HCT116 (cell line): ENCODE measurements at regions not wholly inside any gene's neighbourhood (a gene's known extent, or its start where the extent isn't known, plus 50 kb on each side); places are given as distances from the start of the nearest gene placed in this dataset.

Experiments used
- ATAC-seq: fragments of 200-7000 bp; cut with Tn5 transposase; 2 replicates; pipeline ENCODE4 v1.9.1; 2020; ENCODE audit warnings: mild to moderate bottlenecking, moderate library complexity
- BruUV-seq: library from RNA; stranded (reverse); fragments of 400-500 nt; replicated peaks from 2 replicates; lab custom pipeline; 2021; lab: Mats Ljungman, UMichigan
- CTCF ChIA-PET: fragments of 300-600 bp; sonication (Branson Sonifier 250); formaldehyde crosslinking; loops from one replicate; lab custom pipeline; 2021; ENCODE audit warnings: antibody characterized with exemption; lab: Charles Lee
- POLR2A ChIA-PET: fragments of 300-600, 350-600 bp; sonication (Branson Sonifier 250); formaldehyde crosslinking; loops from one replicate; lab custom pipeline; 2021; ENCODE audit warnings: antibody characterized with exemption; lab: Charles Lee
- RAD21 ChIA-PET, 2 experiments: fragments of 300-600 bp; sonication (Branson Sonifier 250); formaldehyde crosslinking; loops; one replicate each; lab custom pipeline; 2023; ENCODE audit warnings: low total read pairs in 2 of 2; ENCODE audit not compliant: uncharacterized antibody in 2 of 2, unreplicated experiment in 2 of 2, low non-redundant PET in 1 of 2; lab: Charles Lee
- DNase-seq: peaks from one replicate; pipeline ENCODE4 v3.0.0-alpha.2; 2010; ENCODE audit warnings: low read depth, low spot score
- H2AFZ ChIP-seq: fragments of 200-600 bp; shearing (Covaris generic), sonication (generic); 2 replicates; pipeline ENCODE4 v1.6.1; 2017; ENCODE audit warnings: low read depth, mixed run types, mixed read lengths, antibody characterized with exemption, low read length; ENCODE audit not compliant: poor library complexity, severe bottlenecking
- H3K27ac ChIP-seq: 2 replicates; pipeline ENCODE4 v1.5.1; 2012; ENCODE audit warnings: low read depth, low read length
- H3K27me3 ChIP-seq: fragments of 200-600 bp; sonication (generic); 2 replicates; pipeline ENCODE4 v1.6.1; 2016; ENCODE audit warnings: mixed run types, low read length, mixed read lengths; ENCODE audit not compliant: insufficient read depth
- H3K36me3 ChIP-seq, 2 experiments: fragments of 200-500 bp in 1 of 2; fragments of 200-600 bp in 1 of 2; sonication (Bioruptor generic) in 1 of 2; sonication (generic) in 1 of 2; 2 replicates each; pipeline versions ENCODE4 v1.5.1 to v1.6.1; 2014 to 2016; ENCODE audit warnings: low read length in 2 of 2, inconsistent platforms in 1 of 2, mixed read lengths in 1 of 2, mixed run types in 1 of 2; ENCODE audit not compliant: insufficient read depth in 2 of 2, control insufficient read depth in 1 of 2
- H3K4me1 ChIP-seq, 2 experiments: fragments of 200-600 bp in 1 of 2; sonication (generic) in 1 of 2; 2 replicates each; pipeline versions ENCODE4 v1.5.1 to v1.6.1; 2012 to 2017; ENCODE audit warnings: low read length in 2 of 2, inconsistent platforms in 1 of 2, mild to moderate bottlenecking in 1 of 2, mixed read lengths in 1 of 2, mixed run types in 1 of 2, moderate library complexity in 1 of 2; ENCODE audit not compliant: insufficient read depth in 2 of 2, control insufficient read depth in 1 of 2
- H3K4me2 ChIP-seq: fragments of 200-600 bp; sonication (generic); 2 replicates; pipeline ENCODE4 v1.6.1; 2017; ENCODE audit warnings: mixed run types, low read length, mixed read lengths
- H3K4me3 ChIP-seq, 2 experiments: fragments of 200-600 bp in 1 of 2; sonication (generic) in 1 of 2; replicated peaks in 1 of 2; 2 replicates each; pipeline ENCODE4 v1.5.1; 2011 to 2016; ENCODE audit warnings: low read length in 2 of 2, control low read depth in 1 of 2, low read depth in 1 of 2, mild to moderate bottlenecking in 1 of 2, mixed read lengths in 1 of 2, mixed run types in 1 of 2
- H3K79me2 ChIP-seq: fragments of 200-600 bp; sonication (generic); 2 replicates; pipeline ENCODE4 v1.6.1; 2017; ENCODE audit warnings: mild to moderate bottlenecking, mixed run types, low read length, moderate library complexity, mixed read lengths; ENCODE audit not compliant: insufficient read depth
- H3K9ac ChIP-seq: fragments of 200-600 bp; sonication (generic); 2 replicates; pipeline ENCODE4 v1.6.1; 2016; ENCODE audit warnings: low read length, mixed read lengths
- H3K9me2 ChIP-seq: fragments of 200-600 bp; sonication (generic), shearing (Covaris generic); 2 replicates; pipeline ENCODE4 v1.6.1; 2017; ENCODE audit warnings: mixed run types, mild to moderate bottlenecking, moderate library complexity; ENCODE audit not compliant: insufficient read depth
- H3K9me3 ChIP-seq, 2 experiments: fragments of 200-500 bp in 1 of 2; fragments of 200-600 bp in 1 of 2; sonication (Bioruptor generic) in 1 of 2; sonication (generic) in 1 of 2; 2 replicates each; pipeline ENCODE4 v1.6.1; 2014 to 2017; ENCODE audit warnings: low read length in 2 of 2, mixed read lengths in 2 of 2, inconsistent platforms in 1 of 2, low read depth in 1 of 2, mild to moderate bottlenecking in 1 of 2, mixed run types in 1 of 2, moderate library complexity in 1 of 2; ENCODE audit not compliant: control insufficient read depth in 1 of 2, insufficient read depth in 1 of 2
- H4K20me1 ChIP-seq: fragments of 200-600 bp; sonication (generic), shearing (Covaris generic); 2 replicates; pipeline ENCODE4 v1.6.1; 2017; ENCODE audit warnings: mixed run types, mild to moderate bottlenecking, moderate library complexity; ENCODE audit not compliant: insufficient read depth
- ATF3 ChIP-seq: IDR thresholded peaks from 2 replicates; pipeline ENCODE4 v1.6.1; 2012
- CBX3 ChIP-seq: IDR thresholded peaks from 2 replicates; pipeline ENCODE4 v1.6.1; 2012; ENCODE audit warnings: low read depth
- CTCF ChIP-seq, 3 experiments: fragments of 200-600 bp in 1 of 3; sonication (generic) in 1 of 3; IDR thresholded peaks in 2 of 3; conservative IDR thresholded peaks in 1 of 3; 2 replicates each; pipeline ENCODE4 v1.5.1; 2012 to 2017; ENCODE audit warnings: low read depth in 2 of 3, low read length in 2 of 3, antibody characterized with exemption in 1 of 3, borderline replicate concordance in 1 of 3, control low read depth in 1 of 3, mild to moderate bottlenecking in 1 of 3, mixed read lengths in 1 of 3, mixed run types in 1 of 3, moderate library complexity in 1 of 3; ENCODE audit not compliant: insufficient read depth in 1 of 3
- EGR1 ChIP-seq: IDR thresholded peaks from 2 replicates; pipeline ENCODE4 v1.6.1; 2012; ENCODE audit warnings: low read depth
- ELF1 ChIP-seq: IDR thresholded peaks from 2 replicates; pipeline ENCODE4 v1.6.1; 2012; ENCODE audit warnings: low read depth, borderline replicate concordance
- EZH2 ChIP-seq: fragments of 200-600 bp; sonication (generic); IDR thresholded peaks from 2 replicates; pipeline ENCODE4 v1.6.1; 2017; ENCODE audit warnings: antibody characterized with exemption, mixed run types
- EZH2phosphoT487 ChIP-seq: fragments of 200-600 bp; IDR thresholded peaks from 2 replicates; pipeline ENCODE4 v1.6.1; 2018; ENCODE audit warnings: antibody characterized with exemption, borderline replicate concordance
- FOSL1 ChIP-seq: IDR thresholded peaks from 2 replicates; pipeline ENCODE4 v1.6.1; 2012; ENCODE audit warnings: low read depth
- JUND ChIP-seq: IDR thresholded peaks from 2 replicates; pipeline ENCODE4 v1.6.1; 2012
- MAX ChIP-seq: IDR thresholded peaks from 2 replicates; pipeline ENCODE4 v1.6.1; 2012
- POLR2A ChIP-seq: IDR thresholded peaks from 2 replicates; pipeline ENCODE4 v1.7.0; 2011; ENCODE audit warnings: borderline replicate concordance; ENCODE audit not compliant: insufficient read depth, insufficient read length; ENCODE audit errors: extremely low read depth
- RAD21 ChIP-seq: IDR thresholded peaks from 2 replicates; pipeline ENCODE4 v1.6.1; 2012; ENCODE audit warnings: low read depth, mild to moderate bottlenecking
- SIN3A ChIP-seq: IDR thresholded peaks from 2 replicates; pipeline ENCODE4 v1.6.1; 2012; ENCODE audit warnings: low read depth
- SP1 ChIP-seq: IDR thresholded peaks from 2 replicates; pipeline ENCODE4 v1.6.1; 2012; ENCODE audit warnings: low read depth
- SRF ChIP-seq: IDR thresholded peaks from 2 replicates; pipeline ENCODE4 v1.6.1; 2012; ENCODE audit warnings: low read depth
- TCF7L2 ChIP-seq: IDR thresholded peaks from 2 replicates; pipeline ENCODE4 v1.7.0; 2011; ENCODE audit warnings: borderline replicate concordance, inconsistent platforms; ENCODE audit not compliant: insufficient read depth, insufficient read length; ENCODE audit errors: extremely low read depth
- ZFX ChIP-seq: fragments of 450-650 bp; IDR thresholded peaks from 2 replicates; pipeline ENCODE4 v1.6.1; 2017
- intact Hi-C: fragments of 100-400 bp; cut with micrococcal nuclease; formaldehyde crosslinking; loops from 2 replicates; pipeline ENCODE4 v1.10.0; 2022
- TF ChIP-seq, protein P1 (sequence below): IDR thresholded peaks from 2 replicates; pipeline ENCODE4 v1.6.1; 2012; ENCODE audit warnings: low read depth
- TF ChIP-seq, protein P2 (sequence below): IDR thresholded peaks from 2 replicates; pipeline ENCODE4 v1.6.1; 2011; ENCODE audit warnings: mild to moderate bottlenecking, low read length, moderate library complexity; ENCODE audit not compliant: insufficient replicate concordance; ENCODE audit errors: extremely low read depth

DNA sequence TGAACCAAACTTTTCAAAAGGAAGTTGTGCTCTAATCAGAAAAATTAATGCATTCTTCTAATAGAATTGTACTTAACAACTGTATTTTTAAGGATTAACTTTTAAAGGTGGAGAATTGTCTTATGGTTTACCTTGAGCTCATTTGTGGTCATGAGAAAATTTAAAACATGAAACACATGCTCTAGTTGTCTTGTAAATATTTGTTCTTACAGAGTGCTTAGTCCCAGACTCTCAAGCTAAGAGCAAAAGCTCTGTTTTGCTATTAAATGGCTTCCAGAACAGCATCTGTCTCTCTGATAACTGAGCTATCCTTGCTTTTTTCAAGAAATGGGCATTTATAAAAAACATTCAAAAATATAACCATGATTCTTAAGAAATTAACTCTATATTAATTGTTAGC is 512.2 kb upstream of the SYNCRIP start:
- POLR2A ChIA-PET = no interaction called here
- Histone ChIP-seq H3K79me2 (no peaks in the 10 kb centered on the region), H3K36me3 (no peaks in the 10 kb centered on the region), H3K9me2 (no peaks in the 10 kb centered on the region), H3K4me3 (no peak overlapping the region), H3K4me1 (no peaks in the 10 kb centered on the region), H3K9me3 (no peaks in the 10 kb centered on the region), H3K4me2 (no peak overlapping the region), H3K27ac (no peak overlapping the region), H3K9ac (no peak overlapping the region), H3K27me3 (peaks cover 10% of the 10 kb centered on the region), H4K20me1 (no peaks in the 10 kb centered on the region), H2AFZ (no peak overlapping the region)
- CTCF ChIA-PET = no interaction called here
- ATAC-seq (no peak), DNase-seq (no peak)
- TF ChIP-seq MAX (no peak), SIN3A (no peak), EZH2phosphoT487 (no peak), EGR1 (no peak), SP1 (no peak), SRF (no peak), POLR2A (no peak), CBX3 (no peak), FOSL1 (no peak), ATF3 (no peak), ZFX (no peak), ELF1 (no peak), JUND (no peak), RAD21 (no peak), TCF7L2 (no peak), CTCF (IDR thresholded peaks at IDR 0.05 in 2 of 3, conservative IDR thresholded peaks at IDR 0.05 in 1 of 3; ENCODE audit: borderline replicate concordance in 1 of 3, insufficient read depth in 1 of 3, low read depth in 2 of 3, low read length in 2 of 3) (no peak), EZH2 (no peak)
- TF ChIP-seq, protein P1, sequence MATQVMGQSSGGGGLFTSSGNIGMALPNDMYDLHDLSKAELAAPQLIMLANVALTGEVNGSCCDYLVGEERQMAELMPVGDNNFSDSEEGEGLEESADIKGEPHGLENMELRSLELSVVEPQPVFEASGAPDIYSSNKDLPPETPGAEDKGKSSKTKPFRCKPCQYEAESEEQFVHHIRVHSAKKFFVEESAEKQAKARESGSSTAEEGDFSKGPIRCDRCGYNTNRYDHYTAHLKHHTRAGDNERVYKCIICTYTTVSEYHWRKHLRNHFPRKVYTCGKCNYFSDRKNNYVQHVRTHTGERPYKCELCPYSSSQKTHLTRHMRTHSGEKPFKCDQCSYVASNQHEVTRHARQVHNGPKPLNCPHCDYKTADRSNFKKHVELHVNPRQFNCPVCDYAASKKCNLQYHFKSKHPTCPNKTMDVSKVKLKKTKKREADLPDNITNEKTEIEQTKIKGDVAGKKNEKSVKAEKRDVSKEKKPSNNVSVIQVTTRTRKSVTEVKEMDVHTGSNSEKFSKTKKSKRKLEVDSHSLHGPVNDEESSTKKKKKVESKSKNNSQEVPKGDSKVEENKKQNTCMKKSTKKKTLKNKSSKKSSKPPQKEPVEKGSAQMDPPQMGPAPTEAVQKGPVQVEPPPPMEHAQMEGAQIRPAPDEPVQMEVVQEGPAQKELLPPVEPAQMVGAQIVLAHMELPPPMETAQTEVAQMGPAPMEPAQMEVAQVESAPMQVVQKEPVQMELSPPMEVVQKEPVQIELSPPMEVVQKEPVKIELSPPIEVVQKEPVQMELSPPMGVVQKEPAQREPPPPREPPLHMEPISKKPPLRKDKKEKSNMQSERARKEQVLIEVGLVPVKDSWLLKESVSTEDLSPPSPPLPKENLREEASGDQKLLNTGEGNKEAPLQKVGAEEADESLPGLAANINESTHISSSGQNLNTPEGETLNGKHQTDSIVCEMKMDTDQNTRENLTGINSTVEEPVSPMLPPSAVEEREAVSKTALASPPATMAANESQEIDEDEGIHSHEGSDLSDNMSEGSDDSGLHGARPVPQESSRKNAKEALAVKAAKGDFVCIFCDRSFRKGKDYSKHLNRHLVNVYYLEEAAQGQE = no peak
- TF ChIP-seq, protein P2, sequence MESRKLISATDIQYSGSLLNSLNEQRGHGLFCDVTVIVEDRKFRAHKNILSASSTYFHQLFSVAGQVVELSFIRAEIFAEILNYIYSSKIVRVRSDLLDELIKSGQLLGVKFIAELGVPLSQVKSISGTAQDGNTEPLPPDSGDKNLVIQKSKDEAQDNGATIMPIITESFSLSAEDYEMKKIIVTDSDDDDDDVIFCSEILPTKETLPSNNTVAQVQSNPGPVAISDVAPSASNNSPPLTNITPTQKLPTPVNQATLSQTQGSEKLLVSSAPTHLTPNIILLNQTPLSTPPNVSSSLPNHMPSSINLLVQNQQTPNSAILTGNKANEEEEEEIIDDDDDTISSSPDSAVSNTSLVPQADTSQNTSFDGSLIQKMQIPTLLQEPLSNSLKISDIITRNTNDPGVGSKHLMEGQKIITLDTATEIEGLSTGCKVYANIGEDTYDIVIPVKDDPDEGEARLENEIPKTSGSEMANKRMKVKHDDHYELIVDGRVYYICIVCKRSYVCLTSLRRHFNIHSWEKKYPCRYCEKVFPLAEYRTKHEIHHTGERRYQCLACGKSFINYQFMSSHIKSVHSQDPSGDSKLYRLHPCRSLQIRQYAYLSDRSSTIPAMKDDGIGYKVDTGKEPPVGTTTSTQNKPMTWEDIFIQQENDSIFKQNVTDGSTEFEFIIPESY = no peak
- no TSS peak for BruUV-seq
- RAD21 ChIA-PET = no interaction called here
- intact Hi-C loops = no loop called here
